Cardiac fibroblast (primary cell): ENCODE measurements at regions not wholly inside any gene's neighbourhood (a gene's known extent, or its start where the extent isn't known, plus 50 kb on each side); places are given as distances from the start of the nearest gene placed in this dataset.

Source experiments
- DNase-seq, 2 donors: peaks; one replicate each; pipeline versions ENCODE4 v3.0.0 to v3.0.0-alpha.2; 2010; ENCODE audit warnings: low read depth in 2 of 2
- H3K4me3 ChIP-seq, 2 donors: replicated peaks in 1 of 2; 1 replicate in 1 of 2; 2 replicates in 1 of 2; pipeline ENCODE4 v1.5.1; 2011; ENCODE audit warnings: low read depth in 2 of 2, low read length in 2 of 2, mild to moderate bottlenecking in 2 of 2, moderate library complexity in 1 of 2
- CTCF ChIP-seq: IDR thresholded peaks from one replicate; pipeline ENCODE4 v1.5.1; 2011; ENCODE audit warnings: low read depth, mild to moderate bottlenecking, low read length, inconsistent platforms

DNA sequence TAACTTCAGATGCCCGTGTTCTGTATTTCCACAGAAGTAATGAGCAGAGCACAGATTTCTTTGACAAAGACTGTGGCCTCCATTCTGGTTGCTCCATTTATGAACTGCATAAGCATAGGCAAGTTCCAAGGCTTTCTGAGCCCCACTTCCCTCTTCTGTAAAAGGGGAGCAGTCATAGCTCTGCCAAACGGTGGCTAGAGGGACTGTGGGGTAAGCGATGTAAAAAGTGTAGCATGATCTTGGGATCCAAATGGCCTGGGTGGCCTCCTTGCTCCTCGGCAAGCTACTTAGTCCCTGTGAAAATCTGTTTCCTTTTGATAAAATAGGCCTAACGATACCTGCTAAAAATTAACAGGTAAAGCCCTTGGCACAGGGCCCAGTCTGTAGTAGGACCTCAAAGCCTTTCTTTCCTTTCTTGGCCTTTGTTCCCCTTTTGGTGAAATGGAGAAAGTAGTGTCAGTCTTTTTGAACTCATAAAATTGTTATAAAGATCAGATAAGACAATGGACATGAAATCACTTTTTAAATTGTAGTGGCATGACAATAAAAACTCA lies 646.6 kb downstream of the ACTL7B start:
- no peak overlapping the region for H3K4me3 ChIP-seq
- no peak for TF ChIP-seq CTCF
- no peak for DNase-seq

DNA sequence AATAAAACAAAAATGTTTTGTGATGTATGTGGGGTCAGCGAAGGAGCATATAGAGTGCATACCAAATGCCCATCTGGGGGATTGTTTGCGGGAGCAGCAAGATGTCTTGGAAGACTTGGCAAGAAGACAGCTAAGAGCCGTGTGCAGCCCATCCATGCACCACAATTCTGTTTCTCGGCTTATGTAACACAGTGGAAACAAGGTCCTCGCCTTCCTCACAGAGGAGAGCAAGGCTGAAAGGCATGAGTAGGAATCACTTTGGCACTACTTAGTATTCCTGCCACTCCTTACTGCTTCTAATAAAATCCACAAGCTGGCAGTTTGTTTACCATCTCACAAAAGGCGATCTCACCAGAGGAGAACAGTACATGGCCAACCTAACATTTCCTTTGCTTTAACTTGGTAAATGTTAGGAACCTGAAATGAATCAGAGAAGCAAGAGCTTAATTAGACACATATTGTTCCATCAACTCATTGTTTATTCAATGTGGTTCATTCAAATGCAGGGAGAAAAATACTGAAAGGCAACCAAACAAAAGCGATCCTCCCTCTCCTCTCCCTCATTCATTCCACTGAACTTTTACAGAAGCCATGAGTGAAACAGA lies 648.1 kb downstream of the ACTL7B start:
- no peak for TF ChIP-seq CTCF
- H3K4me3 ChIP-seq, result no peak overlapping the region
- DNase-seq, result peak in 1 of 2 donors; percentile 15

DNA sequence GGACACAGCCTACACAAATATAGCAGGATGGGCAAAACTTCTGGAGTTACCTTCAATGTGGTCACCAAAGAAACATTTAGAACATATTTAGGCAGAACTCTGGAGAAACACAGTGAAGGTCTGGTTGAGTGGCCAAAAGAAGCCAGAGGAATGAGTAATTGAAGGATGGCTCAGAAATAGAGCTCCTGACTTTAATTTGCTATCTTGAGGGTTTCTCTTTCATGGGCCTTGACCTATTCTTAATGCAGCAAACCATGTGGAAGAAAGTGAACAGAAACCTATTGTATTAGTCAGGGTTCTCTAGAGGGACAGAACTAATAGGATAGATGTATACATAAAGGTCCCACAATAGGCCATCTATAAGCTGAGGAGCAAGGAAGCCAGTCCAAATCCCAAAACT lies 650.5 kb downstream of the ACTL7B start:
- no peak for DNase-seq
- H3K4me3 ChIP-seq, result no peak overlapping the region
- no peak for TF ChIP-seq CTCF

DNA sequence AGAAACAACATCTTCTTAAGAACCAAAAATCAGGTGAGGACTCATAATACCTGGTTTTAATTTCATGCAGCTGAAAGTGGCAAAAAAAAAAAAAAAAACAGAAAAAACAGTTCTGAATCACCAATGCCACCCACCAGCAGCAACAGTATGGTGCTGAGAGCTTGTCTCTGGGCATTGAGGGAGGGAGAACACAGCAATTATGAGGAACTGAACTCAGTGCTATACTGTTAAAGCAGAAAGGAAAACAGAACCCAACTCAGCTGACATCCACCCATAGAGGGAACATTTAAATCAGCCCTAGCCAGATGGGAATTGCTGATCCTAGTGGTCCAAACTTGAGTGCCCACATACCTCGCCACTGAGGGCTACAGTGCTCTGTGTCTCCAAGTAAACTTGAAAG lies 657.9 kb downstream of the ACTL7B start:
- no peak for DNase-seq
- TF ChIP-seq CTCF, result no peak

GRCh38 chr9:108197008-108197365 lies 658.8 kb downstream of the ACTL7B start:
- TF ChIP-seq CTCF, result no peak
- no peak for DNase-seq
- no peak overlapping the region for H3K4me3 ChIP-seq

More for the DNA sequence above, 657.9 kb downstream of the ACTL7B start:
- H3K4me3 ChIP-seq, result no peak overlapping the region

DNA sequence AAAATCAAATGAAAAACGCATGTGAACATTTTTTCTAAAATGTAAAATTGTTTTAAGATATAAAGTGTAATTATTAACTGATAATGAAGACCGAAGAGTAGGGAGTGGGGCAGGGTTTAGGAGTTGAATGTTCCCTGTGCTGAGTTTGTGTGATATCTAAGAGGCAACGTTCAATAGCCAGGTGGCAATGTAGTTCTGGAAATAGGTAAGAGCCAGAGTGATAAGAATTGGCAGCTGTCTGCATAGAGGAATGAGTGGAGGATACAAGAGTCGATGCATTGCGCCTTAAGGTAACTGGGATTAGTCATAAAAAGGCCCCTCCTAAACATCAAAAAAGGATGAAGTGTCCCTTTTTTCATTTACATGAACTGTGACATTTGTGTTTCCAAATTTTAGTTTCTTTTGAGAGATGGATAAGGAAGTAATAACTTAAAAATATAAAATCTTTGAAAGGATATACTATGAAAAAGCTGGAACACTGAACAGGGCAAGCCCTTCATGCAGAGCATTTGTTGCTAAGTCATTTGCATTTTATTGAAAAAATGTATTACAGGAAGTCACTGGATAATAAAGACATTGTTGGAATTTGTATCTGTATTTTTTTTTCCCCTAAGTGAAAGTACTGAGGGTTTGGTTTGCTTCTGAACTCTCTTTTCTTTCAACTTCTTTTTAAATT lies 659.3 kb downstream of the ACTL7B start:
- no peak for TF ChIP-seq CTCF
- no peak for DNase-seq
- H3K4me3 ChIP-seq, result no peak overlapping the region

DNA sequence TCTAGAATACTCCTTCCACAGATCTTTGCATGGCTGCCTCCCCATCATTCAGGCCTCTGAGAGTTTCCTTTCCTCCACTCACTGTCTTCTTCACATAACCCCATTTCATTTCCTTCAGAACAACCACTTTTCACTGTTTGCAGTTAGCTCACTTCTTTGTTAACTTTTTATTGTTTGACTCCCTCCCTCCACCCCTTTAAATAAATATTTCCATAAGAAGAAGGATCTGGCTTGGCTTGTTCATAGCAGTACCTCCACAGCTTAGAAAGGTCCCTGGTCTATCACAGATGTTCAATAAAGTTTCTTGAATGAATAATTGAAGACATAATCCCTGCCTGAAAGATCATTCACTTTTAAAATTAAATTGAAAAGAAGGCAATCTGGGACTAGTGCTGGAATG lies 661.6 kb downstream of the ACTL7B start:
- TF ChIP-seq CTCF, result no peak
- no peak overlapping the region for H3K4me3 ChIP-seq
- no peak for DNase-seq
